Mesothelial cell of epicardium (in vitro differentiated cells): ENCODE measurements at regions not wholly inside any gene's neighbourhood (a gene's known extent, or its start where the extent isn't known, plus 50 kb on each side); places are given as distances from the start of the nearest gene placed in this dataset.

Experiments used
- DNase-seq, 2 experiments: peaks; one replicate each; pipeline ENCODE4 v3.0.0; 2021; ENCODE audit warnings: low spot score in 2 of 2; ENCODE audit not compliant: unreplicated experiment in 2 of 2
- H3K27ac Mint-ChIP-seq: 2 replicates; pipeline ENCODE4 v1.8.0; 2021; ENCODE audit warnings: mixed read lengths
- H3K27me3 Mint-ChIP-seq: 2 replicates; pipeline ENCODE4 v1.8.0; 2021; ENCODE audit warnings: low read depth, mixed read lengths
- H3K36me3 Mint-ChIP-seq: 2 replicates; pipeline ENCODE4 v1.8.0; 2021; ENCODE audit warnings: mixed read lengths
- H3K4me1 Mint-ChIP-seq: 2 replicates; pipeline ENCODE4 v1.8.0; 2021; ENCODE audit warnings: mixed read lengths
- H3K4me3 Mint-ChIP-seq: 2 replicates; pipeline ENCODE4 v1.8.0; 2021; ENCODE audit warnings: mild to moderate bottlenecking, moderate library complexity, mixed read lengths
- H3K9me3 Mint-ChIP-seq: 2 replicates; pipeline ENCODE4 v1.8.0; 2021; ENCODE audit warnings: mixed read lengths
- CTCF ChIP-seq: fragments of 200-600 bp; sonication (generic); IDR thresholded peaks from one replicate; pipeline ENCODE4 v1.5.0; 2021; ENCODE audit warnings: antibody characterized with exemption; ENCODE audit not compliant: unreplicated experiment

GRCh38 chr18:79610461-79611039 is 69.1 kb upstream of the CTDP1 start:
- H3K27me3 Mint-ChIP-seq, result no peaks in the 10 kb centered on the region
- peaks cover 7% of the 10 kb centered on the region for H3K4me1 Mint-ChIP-seq
- no peaks in the 10 kb centered on the region for H3K36me3 Mint-ChIP-seq
- no peak for TF ChIP-seq CTCF
- peak overlapping the region; percentile 80 for H3K27ac Mint-ChIP-seq
- H3K4me3 Mint-ChIP-seq, result no peak overlapping the region
- H3K9me3 Mint-ChIP-seq, result no peaks in the 10 kb centered on the region
- DNase-seq, result peak in 1 of 2 experiments; percentile 10

GRCh38 chr18:79611040-79611681 is 68.4 kb upstream of the CTDP1 start:
- H3K27ac Mint-ChIP-seq, result peak overlapping the region; percentile 80
- peaks cover 7% of the 10 kb centered on the region for H3K4me1 Mint-ChIP-seq
- no peak overlapping the region for H3K4me3 Mint-ChIP-seq
- DNase-seq, result no peak
- no peaks in the 10 kb centered on the region for H3K9me3 Mint-ChIP-seq
- H3K36me3 Mint-ChIP-seq, result no peaks in the 10 kb centered on the region
- H3K27me3 Mint-ChIP-seq, result no peaks in the 10 kb centered on the region
- TF ChIP-seq CTCF, result no peak

- Mint-ChIP-seq H3K27me3 (no peaks in the 10 kb centered on the region), H3K4me3 (no peak overlapping the region), H3K36me3 (no peaks in the 10 kb centered on the region), H3K27ac (no peak overlapping the region), H3K9me3 (no peaks in the 10 kb centered on the region), H3K4me1 (peaks cover 5% of the 10 kb centered on the region)
- TF ChIP-seq CTCF, result no peak
- no peak for DNase-seq
Measured at GRCh38 chr18:79612291-79613108, 67.1 kb upstream of the CTDP1 start.

GRCh38 chr18:79613186-79613931 is 66.2 kb upstream of the CTDP1 start:
- Mint-ChIP-seq H3K27me3 (no peaks in the 10 kb centered on the region), H3K27ac (no peak overlapping the region), H3K36me3 (no peaks in the 10 kb centered on the region), H3K9me3 (no peaks in the 10 kb centered on the region), H3K4me3 (no peak overlapping the region), H3K4me1 (peaks cover 5% of the 10 kb centered on the region)
- TF ChIP-seq CTCF, result no peak
- DNase-seq, result no peak

GRCh38 chr18:79614211-79614955 is 65.2 kb upstream of the CTDP1 start:
- Mint-ChIP-seq H3K36me3 (no peaks in the 10 kb centered on the region), H3K4me3 (no peak overlapping the region), H3K27ac (no peak overlapping the region), H3K4me1 (peaks cover 5% of the 10 kb centered on the region), H3K27me3 (no peaks in the 10 kb centered on the region), H3K9me3 (no peaks in the 10 kb centered on the region)
- no peak for DNase-seq
- TF ChIP-seq CTCF, result no peak
